CD4-positive, alpha-beta T cell (primary cell): ENCODE measurements at regions not wholly inside any gene's neighbourhood (a gene's known extent, or its start where the extent isn't known, plus 50 kb on each side); places are given as distances from the start of the nearest gene placed in this dataset.

Source experiments
- ATAC-seq: fragments of 200-7000 bp; cut with Tn5 transposase; one replicate; pipeline ENCODE4 v1.10.0; 2022; ENCODE audit warnings: mild to moderate bottlenecking; ENCODE audit not compliant: poor library complexity
- CTCF ChIA-PET: fragments of 350-600 bp; sonication (Branson Sonifier 250); formaldehyde crosslinking; loops from one replicate; lab custom pipeline; 2021; ENCODE audit warnings: antibody characterized with exemption, inconsistent platforms; lab: Charles Lee
- POLR2A ChIA-PET: fragments of 350-600 bp; sonication (Branson Sonifier 250); formaldehyde crosslinking; loops from one replicate; lab custom pipeline; 2021; ENCODE audit warnings: antibody characterized with exemption, inconsistent platforms; lab: Charles Lee
- DNase-seq, 14 experiments: peaks; one replicate each; pipeline ENCODE4 v3.0.0-alpha.2; 2013 to 2020; ENCODE audit warnings: mixed read lengths in 2 of 14
- H3K27ac ChIP-seq, 2 donors: one replicate each; pipeline versions ENCODE4 v1.5.1 to v1.7.0; 2013; ENCODE audit warnings: low read length in 2 of 2, low read depth in 1 of 2, mild to moderate bottlenecking in 1 of 2
- H3K27me3 ChIP-seq, 2 experiments: 1 replicate in 1 of 2; 2 replicates in 1 of 2; pipeline versions ENCODE4 v1.6.1 to v1.7.0; 2013; ENCODE audit warnings: low read length in 2 of 2, control low read depth in 1 of 2, mild to moderate bottlenecking in 1 of 2, moderate library complexity in 1 of 2; ENCODE audit not compliant: insufficient read depth in 2 of 2, control insufficient read depth in 1 of 2
- H3K36me3 ChIP-seq: one replicate; pipeline ENCODE4 v1.6.1; 2013; ENCODE audit warnings: low read length, control low read depth; ENCODE audit not compliant: insufficient read depth
- H3K4me1 ChIP-seq: one replicate; pipeline ENCODE4 v1.6.1; 2013; ENCODE audit warnings: low read length, control low read depth; ENCODE audit not compliant: insufficient read depth
- H3K4me3 ChIP-seq: one replicate; pipeline ENCODE4 v1.5.1; 2013; ENCODE audit warnings: mild to moderate bottlenecking, low read length, moderate library complexity
- H3K9me3 ChIP-seq, 2 experiments: 1 replicate in 1 of 2; 2 replicates in 1 of 2; pipeline versions ENCODE4 v1.6.1 to v1.7.0; 2013; ENCODE audit warnings: low read length in 2 of 2, mild to moderate bottlenecking in 2 of 2, control low read depth in 1 of 2, moderate library complexity in 1 of 2; ENCODE audit not compliant: control insufficient read depth in 1 of 2, insufficient read depth in 1 of 2
- H3K27ac Mint-ChIP-seq: one replicate; pipeline ENCODE4 v1.8.0; 2020; ENCODE audit warnings: mixed read lengths
- H3K27me3 Mint-ChIP-seq: one replicate; pipeline ENCODE4 v1.8.0; 2021; ENCODE audit warnings: mixed read lengths
- H3K36me3 Mint-ChIP-seq: one replicate; pipeline ENCODE4 v1.8.0; 2021; ENCODE audit warnings: low read depth, mixed read lengths
- H3K4me1 Mint-ChIP-seq: one replicate; pipeline ENCODE4 v1.8.0; 2021; ENCODE audit warnings: low read depth, mixed read lengths
- H3K4me3 Mint-ChIP-seq: one replicate; pipeline ENCODE4 v1.8.0; 2020; ENCODE audit warnings: mild to moderate bottlenecking, mixed read lengths
- H3K9me3 Mint-ChIP-seq: one replicate; pipeline ENCODE4 v1.8.0; 2020; ENCODE audit warnings: mixed read lengths
- CTCF ChIP-seq: fragments of 200-600 bp; IDR thresholded peaks from one replicate; pipeline ENCODE4 v1.8.0; 2022; ENCODE audit warnings: antibody characterized with exemption, mild to moderate bottlenecking
- intact Hi-C, 2 experiments: fragments of 100-400 bp; cut with DNase I in 1 of 2; cut with micrococcal nuclease in 1 of 2; formaldehyde crosslinking; loops; one replicate each; pipeline versions ENCODE4 v1.15.1 to v1.9.0; 2023 to 2025; cut with DNase I, micrococcal nuclease

GRCh38 chr2:155830817-155831579 is 501.5 kb downstream of the NR4A2 start:
- POLR2A ChIA-PET: no interaction called here
- Mint-ChIP-seq H3K4me1 (no peaks in the 10 kb centered on the region), H3K27me3 (no peaks in the 10 kb centered on the region), H3K4me3 (no peak overlapping the region), H3K9me3 (no peaks in the 10 kb centered on the region), H3K27ac (no peak overlapping the region), H3K36me3 (no peaks in the 10 kb centered on the region)
- Histone ChIP-seq H3K36me3 (no peaks in the 10 kb centered on the region), H3K27me3 (no peaks in the 10 kb centered on the region), H3K4me1 (no peaks in the 10 kb centered on the region), H3K4me3 (no peak overlapping the region), H3K27ac (no peak overlapping the region), H3K9me3 (no peaks in the 10 kb centered on the region)
- CTCF ChIA-PET: no interaction called here
- TF ChIP-seq CTCF: no peak
- intact Hi-C loops: no loop called here
- DNase-seq (no peak), ATAC-seq (no peak)

- Histone ChIP-seq H3K4me1 (no peaks in the 10 kb centered on the region), H3K36me3 (no peaks in the 10 kb centered on the region), H3K9me3 (no peaks in the 10 kb centered on the region), H3K4me3 (no peak overlapping the region), H3K27ac (no peak overlapping the region), H3K27me3 (no peaks in the 10 kb centered on the region)
- ATAC-seq: no peak
- Mint-ChIP-seq H3K4me3 (no peak overlapping the region), H3K27ac (no peak overlapping the region), H3K27me3 (no peaks in the 10 kb centered on the region), H3K4me1 (no peaks in the 10 kb centered on the region), H3K9me3 (no peaks in the 10 kb centered on the region), H3K36me3 (no peaks in the 10 kb centered on the region)
- no peak for DNase-seq
- intact Hi-C loops: no loop called here
- ChIA-PET CTCF (no interaction called here), POLR2A (no interaction called here)
- no peak for TF ChIP-seq CTCF
Observed at GRCh38 chr2:155830351-155830750, 502.2 kb downstream of the NR4A2 start.

- Histone ChIP-seq H3K36me3 (no peaks in the 10 kb centered on the region), H3K27me3 (no peaks in the 10 kb centered on the region), H3K4me1 (no peaks in the 10 kb centered on the region), H3K4me3 (no peak overlapping the region), H3K27ac (no peak overlapping the region), H3K9me3 (no peaks in the 10 kb centered on the region)
- Mint-ChIP-seq H3K27ac (no peak overlapping the region), H3K27me3 (no peaks in the 10 kb centered on the region), H3K4me3 (no peak overlapping the region), H3K9me3 (no peaks in the 10 kb centered on the region), H3K36me3 (no peaks in the 10 kb centered on the region), H3K4me1 (no peaks in the 10 kb centered on the region)
- no peak for TF ChIP-seq CTCF
- intact Hi-C loops: no loop called here
- ChIA-PET CTCF (no interaction called here), POLR2A (no interaction called here)
- no peak for ATAC-seq
- DNase-seq: no peak
Observed at GRCh38 chr2:155825876-155826275, 506.6 kb downstream of the NR4A2 start.
